BJ (cell line): ENCODE measurements at regions not wholly inside any gene's neighbourhood (a gene's known extent, or its start where the extent isn't known, plus 50 kb on each side); places are given as distances from the start of the nearest gene placed in this dataset.

Experiments
- CTCF ChIA-PET: fragments of 350-600 bp; formaldehyde crosslinking; extraction: SDS; loops from one replicate; lab custom pipeline; 2021; ENCODE audit warnings: antibody characterized with exemption, inconsistent platforms; lab: Yijun Ruan, JAX
- POLR2A ChIA-PET: fragments of 300-600 bp; sonication (Branson Sonifier 250); formaldehyde crosslinking; extraction: SDS; loops from one replicate; lab custom pipeline; 2021; ENCODE audit warnings: antibody characterized with exemption; lab: Charles Lee
- DNase-seq: peaks from one replicate; pipeline ENCODE4 v3.0.0-alpha.2; 2011; ENCODE audit warnings: low read depth
- H3K27me3 ChIP-seq: 2 replicates; pipeline ENCODE4 v1.6.0; 2011; ENCODE audit warnings: low read length; ENCODE audit not compliant: control insufficient read depth, insufficient read depth
- H3K36me3 ChIP-seq: 2 replicates; pipeline ENCODE4 v1.5.1; 2011; ENCODE audit warnings: low read length; ENCODE audit not compliant: control insufficient read depth, insufficient read depth
- H3K4me3 ChIP-seq: 2 replicates; pipeline ENCODE4 v1.5.1; 2011; ENCODE audit warnings: low read depth, mild to moderate bottlenecking, control low read depth, low read length
- TF ChIP-seq, protein P1 (sequence below): IDR thresholded peaks from 2 replicates; pipeline ENCODE4 v1.5.1; 2011; ENCODE audit warnings: low read depth, mild to moderate bottlenecking, control low read depth, inconsistent platforms, low read length, moderate library complexity; ENCODE audit not compliant: insufficient read depth

DNA sequence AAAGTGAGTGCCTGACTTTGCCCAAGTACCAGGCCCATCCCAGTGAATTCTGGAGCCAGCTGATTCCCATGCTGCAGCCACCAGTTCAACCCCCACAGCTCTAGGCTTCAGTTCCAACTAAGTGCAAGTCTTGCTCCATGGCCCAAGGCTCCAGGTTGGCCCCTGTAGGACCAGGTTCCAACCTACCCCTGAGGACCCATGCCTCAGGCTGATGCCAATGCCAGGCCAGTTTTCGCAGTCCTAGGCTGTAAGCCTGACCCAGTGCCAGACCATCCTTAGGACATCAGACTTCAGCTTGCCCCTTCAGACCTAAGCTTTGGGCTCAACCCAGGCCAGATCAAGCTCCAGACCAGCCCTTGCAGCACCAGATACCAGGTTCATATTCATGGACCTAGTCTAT lies 352.6 kb downstream of the FSCB start:
- DNase-seq: no peak
- no peaks in the 10 kb centered on the region for H3K36me3 ChIP-seq
- ChIA-PET POLR2A (no interaction called here), CTCF (no interaction called here)
- H3K4me3 ChIP-seq: no peak overlapping the region
- no peaks in the 10 kb centered on the region for H3K27me3 ChIP-seq
- TF ChIP-seq, protein P1, sequence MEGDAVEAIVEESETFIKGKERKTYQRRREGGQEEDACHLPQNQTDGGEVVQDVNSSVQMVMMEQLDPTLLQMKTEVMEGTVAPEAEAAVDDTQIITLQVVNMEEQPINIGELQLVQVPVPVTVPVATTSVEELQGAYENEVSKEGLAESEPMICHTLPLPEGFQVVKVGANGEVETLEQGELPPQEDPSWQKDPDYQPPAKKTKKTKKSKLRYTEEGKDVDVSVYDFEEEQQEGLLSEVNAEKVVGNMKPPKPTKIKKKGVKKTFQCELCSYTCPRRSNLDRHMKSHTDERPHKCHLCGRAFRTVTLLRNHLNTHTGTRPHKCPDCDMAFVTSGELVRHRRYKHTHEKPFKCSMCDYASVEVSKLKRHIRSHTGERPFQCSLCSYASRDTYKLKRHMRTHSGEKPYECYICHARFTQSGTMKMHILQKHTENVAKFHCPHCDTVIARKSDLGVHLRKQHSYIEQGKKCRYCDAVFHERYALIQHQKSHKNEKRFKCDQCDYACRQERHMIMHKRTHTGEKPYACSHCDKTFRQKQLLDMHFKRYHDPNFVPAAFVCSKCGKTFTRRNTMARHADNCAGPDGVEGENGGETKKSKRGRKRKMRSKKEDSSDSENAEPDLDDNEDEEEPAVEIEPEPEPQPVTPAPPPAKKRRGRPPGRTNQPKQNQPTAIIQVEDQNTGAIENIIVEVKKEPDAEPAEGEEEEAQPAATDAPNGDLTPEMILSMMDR: no peak

- CTCF ChIA-PET: no interaction called here
- POLR2A ChIA-PET: no interaction called here
- Histone ChIP-seq H3K4me3 (no peak overlapping the region), H3K36me3 (no peaks in the 10 kb centered on the region), H3K27me3 (no peaks in the 10 kb centered on the region)
- TF ChIP-seq, protein P1: no peak
- no peak for DNase-seq
Measured at GRCh38 chr14:44151130-44151820, 355.8 kb downstream of the FSCB start.

GRCh38 chr14:44149597-44149996 lies 357.5 kb downstream of the FSCB start:
- Histone ChIP-seq H3K27me3 (no peaks in the 10 kb centered on the region), H3K36me3 (no peaks in the 10 kb centered on the region), H3K4me3 (no peak overlapping the region)
- TF ChIP-seq, protein P1: no peak
- POLR2A ChIA-PET: no interaction called here
- no peak for DNase-seq
- CTCF ChIA-PET: no interaction called here

DNA sequence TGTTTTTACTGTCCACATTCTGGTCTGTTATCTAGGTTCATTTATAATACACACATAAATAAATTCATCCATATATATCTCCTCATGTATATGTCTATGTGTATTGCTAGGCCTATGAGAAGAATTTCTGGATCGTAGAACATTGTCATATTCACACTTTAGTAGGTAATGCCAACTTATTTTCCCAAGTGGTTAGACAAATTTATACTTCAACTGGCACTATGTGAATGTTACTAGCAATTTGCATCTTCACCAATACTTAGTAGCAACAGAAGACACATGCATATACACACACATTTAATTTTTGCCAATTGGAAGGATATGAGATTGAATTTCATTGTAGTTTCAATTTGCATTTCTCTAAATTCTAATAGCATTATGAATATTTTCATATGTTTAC lies 365.1 kb downstream of the FSCB start:
- TF ChIP-seq, protein P1: no peak
- no peak overlapping the region for H3K4me3 ChIP-seq
- DNase-seq: no peak
- POLR2A ChIA-PET: no interaction called here
- H3K36me3 ChIP-seq: no peaks in the 10 kb centered on the region
- CTCF ChIA-PET: no interaction called here
- no peaks in the 10 kb centered on the region for H3K27me3 ChIP-seq

DNA sequence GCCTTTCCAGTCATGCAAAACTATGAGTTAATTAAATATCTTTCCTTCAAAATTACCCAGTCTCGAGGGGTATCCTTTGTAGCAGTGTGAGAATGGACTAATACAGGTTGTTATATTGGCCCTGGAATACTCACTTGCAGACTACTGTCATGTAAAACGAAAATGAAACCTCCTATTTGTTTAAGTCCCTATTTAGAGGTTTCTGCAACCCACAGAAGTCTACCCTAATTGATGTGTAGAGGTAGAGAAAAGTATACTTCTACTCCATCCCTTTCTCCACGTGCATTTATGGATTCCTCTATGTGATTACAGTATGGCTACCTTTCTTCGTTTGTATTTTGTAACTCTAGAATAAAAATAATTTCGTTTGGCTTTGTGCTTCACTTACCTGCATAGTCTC lies 371.1 kb downstream of the FSCB start:
- DNase-seq: no peak
- CTCF ChIA-PET: no interaction called here
- Histone ChIP-seq H3K36me3 (no peaks in the 10 kb centered on the region), H3K4me3 (no peak overlapping the region), H3K27me3 (no peaks in the 10 kb centered on the region)
- TF ChIP-seq, protein P1: no peak
- POLR2A ChIA-PET: no interaction called here
